ENCODE measurements at regions not wholly inside any gene's neighbourhood (a gene's known extent, or its start where the extent isn't known, plus 50 kb on each side); places are given as distances from the start of the nearest gene placed in this dataset.

GRCh38 chr4:33090910-33091309, 2370.7 kb downstream of the PCDH7 start:
- no peak for TF ChIP-seq CTCF (IDR thresholded peaks at IDR 0.05; ENCODE audit: insufficient read depth, low read length, poor library complexity, severe bottlenecking)
- DNase-seq (ENCODE audit: extremely low read depth, insufficient read length): no peak
- no peaks in the 10 kb centered on the region for H3K36me3 ChIP-seq (ENCODE audit: control insufficient read depth, insufficient read depth, low read length)
- no peaks in the 10 kb centered on the region for H3K27me3 ChIP-seq (replicated peaks; ENCODE audit: control insufficient read depth, insufficient read depth, low read length)
- no peak overlapping the region for H3K4me3 ChIP-seq (replicated peaks; ENCODE audit: low read depth, low read length)

- H3K27me3 ChIP-seq (replicated peaks; ENCODE audit: control insufficient read depth, insufficient read depth, low read length): no peaks in the 10 kb centered on the region
- H3K36me3 ChIP-seq (ENCODE audit: control insufficient read depth, insufficient read depth, low read length): no peaks in the 10 kb centered on the region
- TF ChIP-seq CTCF (IDR thresholded peaks at IDR 0.05; ENCODE audit: insufficient read depth, low read length, poor library complexity, severe bottlenecking): no peak
- no peak for DNase-seq (ENCODE audit: extremely low read depth, insufficient read length)
- H3K4me3 ChIP-seq (replicated peaks; ENCODE audit: low read depth, low read length): no peak overlapping the region
Observed at GRCh38 chr4:33091961-33092360, 2371.8 kb downstream of the PCDH7 start.

GRCh38 chr4:33104273-33104672, 2384.1 kb downstream of the PCDH7 start:
- H3K27me3 ChIP-seq (replicated peaks; ENCODE audit: control insufficient read depth, insufficient read depth, low read length): no peaks in the 10 kb centered on the region
- DNase-seq (ENCODE audit: extremely low read depth, insufficient read length): no peak
- TF ChIP-seq CTCF (IDR thresholded peaks at IDR 0.05; ENCODE audit: insufficient read depth, low read length, poor library complexity, severe bottlenecking): no peak
- H3K4me3 ChIP-seq (replicated peaks; ENCODE audit: low read depth, low read length): no peak overlapping the region
- no peaks in the 10 kb centered on the region for H3K36me3 ChIP-seq (ENCODE audit: control insufficient read depth, insufficient read depth, low read length)

DNA sequence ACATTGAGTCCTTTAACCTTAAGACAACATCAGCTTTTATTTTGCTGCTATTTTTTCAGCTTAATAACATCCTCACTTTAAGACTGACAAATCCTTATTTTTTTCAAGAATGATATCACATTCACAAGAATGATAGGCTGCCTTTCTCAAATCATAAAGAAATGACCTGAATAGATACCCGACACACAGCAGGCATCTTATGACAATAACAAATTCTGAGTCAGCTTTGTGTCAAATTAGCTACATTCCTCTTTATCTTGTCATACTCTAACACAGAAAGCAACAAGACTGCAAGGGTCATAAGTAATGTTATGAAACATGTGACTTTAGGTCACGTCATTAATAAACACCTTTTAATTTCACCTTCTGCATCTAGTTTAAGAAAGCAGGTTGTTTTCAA, 2387.6 kb downstream of the PCDH7 start:
- no peaks in the 10 kb centered on the region for H3K27me3 ChIP-seq (replicated peaks; ENCODE audit: control insufficient read depth, insufficient read depth, low read length)
- H3K4me3 ChIP-seq (replicated peaks; ENCODE audit: low read depth, low read length): no peak overlapping the region
- H3K36me3 ChIP-seq (ENCODE audit: control insufficient read depth, insufficient read depth, low read length): no peaks in the 10 kb centered on the region
- no peak for TF ChIP-seq CTCF (IDR thresholded peaks at IDR 0.05; ENCODE audit: insufficient read depth, low read length, poor library complexity, severe bottlenecking)
- DNase-seq (ENCODE audit: extremely low read depth, insufficient read length): no peak

DNA sequence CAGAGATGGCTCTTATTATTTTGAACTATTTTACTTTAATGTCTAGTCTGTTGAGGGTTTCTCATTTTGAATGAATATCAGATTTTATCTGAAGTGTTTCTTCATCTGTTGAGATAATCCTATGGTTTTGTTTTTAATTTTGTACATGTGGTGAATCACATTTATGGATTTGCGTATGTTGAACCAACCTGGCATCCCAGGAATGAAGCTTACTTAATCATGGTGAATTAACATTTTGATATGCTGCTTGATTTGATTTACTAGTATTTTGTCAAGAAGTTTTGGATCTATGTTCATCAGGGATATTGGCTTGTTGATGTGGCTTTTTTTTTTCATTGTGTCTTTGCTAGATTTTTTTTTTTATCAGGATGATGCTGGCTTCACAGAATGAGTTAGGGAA, 2390.9 kb downstream of the PCDH7 start:
- H3K4me3 ChIP-seq (replicated peaks; ENCODE audit: low read depth, low read length): no peak overlapping the region
- H3K36me3 ChIP-seq (ENCODE audit: control insufficient read depth, insufficient read depth, low read length): no peaks in the 10 kb centered on the region
- DNase-seq (ENCODE audit: extremely low read depth, insufficient read length): no peak
- no peak for TF ChIP-seq CTCF (IDR thresholded peaks at IDR 0.05; ENCODE audit: insufficient read depth, low read length, poor library complexity, severe bottlenecking)
- no peaks in the 10 kb centered on the region for H3K27me3 ChIP-seq (replicated peaks; ENCODE audit: control insufficient read depth, insufficient read depth, low read length)

DNA sequence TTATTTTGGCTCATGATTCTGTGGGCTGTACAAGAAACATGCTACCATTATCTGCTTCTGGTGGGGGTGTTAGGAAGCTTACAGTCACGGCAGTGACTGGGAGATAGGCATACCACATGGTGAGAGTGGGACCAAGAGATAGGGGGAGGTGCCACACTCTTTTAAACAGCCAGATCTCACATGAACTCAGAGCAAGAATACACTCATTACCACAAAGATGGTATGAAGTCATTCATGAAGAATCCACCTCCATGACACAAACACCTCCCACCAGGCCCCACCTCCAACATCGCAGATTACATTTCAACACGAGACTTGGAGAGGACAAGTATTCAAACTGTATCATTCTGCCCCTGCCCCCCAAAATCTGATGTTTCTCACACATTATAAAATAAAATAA, 2396.7 kb downstream of the PCDH7 start:
- Histone ChIP-seq H3K36me3 (ENCODE audit: control insufficient read depth, insufficient read depth, low read length) (no peaks in the 10 kb centered on the region), H3K4me3 (replicated peaks; ENCODE audit: low read depth, low read length) (no peak overlapping the region), H3K27me3 (replicated peaks; ENCODE audit: control insufficient read depth, insufficient read depth, low read length) (no peaks in the 10 kb centered on the region)
- no peak for DNase-seq (ENCODE audit: extremely low read depth, insufficient read length)
- no peak for TF ChIP-seq CTCF (IDR thresholded peaks at IDR 0.05; ENCODE audit: insufficient read depth, low read length, poor library complexity, severe bottlenecking)
